GM12875 (cell line): ENCODE measurements at regions not wholly inside any gene's neighbourhood (a gene's known extent, or its start where the extent isn't known, plus 50 kb on each side); places are given as distances from the start of the nearest gene placed in this dataset.

Experiments
- H3K4me3 ChIP-seq: one replicate; pipeline ENCODE4 v1.5.1; 2011; ENCODE audit warnings: low read depth, low read length, control low read depth
- CTCF ChIP-seq: IDR thresholded peaks from 2 replicates; pipeline ENCODE4 v1.5.1; 2011; ENCODE audit warnings: low read depth, mild to moderate bottlenecking, control low read depth, inconsistent platforms, low read length, moderate library complexity, borderline replicate concordance; ENCODE audit not compliant: insufficient read depth

DNA sequence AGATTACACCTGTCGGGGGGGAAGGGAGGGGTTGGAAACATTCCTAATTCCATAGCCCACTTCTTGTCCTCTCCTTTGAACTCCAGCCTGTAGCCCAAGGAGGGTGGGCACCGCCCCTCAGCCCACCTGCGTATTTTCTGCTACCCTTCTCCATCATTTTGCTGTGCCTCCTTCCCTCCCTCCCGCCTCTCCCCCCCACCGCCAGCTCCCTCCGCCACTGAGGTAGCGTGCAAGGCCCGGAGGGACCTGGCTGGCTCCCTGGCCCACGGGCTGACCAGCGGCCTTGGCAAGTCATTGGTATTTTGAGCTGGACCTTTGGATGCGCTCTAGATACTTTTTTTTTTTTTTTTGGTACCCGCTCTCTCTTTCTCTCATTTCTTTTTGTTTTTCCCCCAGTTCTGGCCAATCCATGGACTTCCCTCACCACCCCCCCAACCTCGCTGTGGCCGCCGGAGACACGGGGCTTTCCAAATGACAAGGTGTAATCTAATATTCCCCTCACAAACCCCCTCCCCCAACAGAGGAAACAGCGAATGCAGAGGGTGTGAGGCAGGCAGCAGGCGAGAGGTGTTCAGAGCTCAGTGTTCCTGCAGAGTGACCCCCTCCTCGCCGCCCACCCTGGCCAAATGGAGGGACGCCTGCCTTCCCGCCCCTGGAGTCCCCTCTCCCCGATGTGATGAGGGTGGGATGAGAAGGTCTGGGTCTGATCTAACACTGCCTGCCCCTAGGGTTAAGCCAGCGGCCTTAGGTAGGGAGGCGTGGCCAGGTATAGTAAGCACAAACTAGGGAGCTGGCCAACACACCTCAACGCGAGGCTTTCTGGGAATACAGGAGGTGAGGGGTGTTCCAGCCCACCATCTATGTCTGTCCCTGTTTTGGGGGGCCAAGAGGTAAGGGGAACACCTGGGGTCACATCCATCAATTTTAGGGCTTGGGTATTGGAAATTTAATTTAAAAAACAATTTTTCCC is 89.2 kb downstream of the PTPRS start:
- no peak overlapping the region for H3K4me3 ChIP-seq
- TF ChIP-seq CTCF: no peak

DNA sequence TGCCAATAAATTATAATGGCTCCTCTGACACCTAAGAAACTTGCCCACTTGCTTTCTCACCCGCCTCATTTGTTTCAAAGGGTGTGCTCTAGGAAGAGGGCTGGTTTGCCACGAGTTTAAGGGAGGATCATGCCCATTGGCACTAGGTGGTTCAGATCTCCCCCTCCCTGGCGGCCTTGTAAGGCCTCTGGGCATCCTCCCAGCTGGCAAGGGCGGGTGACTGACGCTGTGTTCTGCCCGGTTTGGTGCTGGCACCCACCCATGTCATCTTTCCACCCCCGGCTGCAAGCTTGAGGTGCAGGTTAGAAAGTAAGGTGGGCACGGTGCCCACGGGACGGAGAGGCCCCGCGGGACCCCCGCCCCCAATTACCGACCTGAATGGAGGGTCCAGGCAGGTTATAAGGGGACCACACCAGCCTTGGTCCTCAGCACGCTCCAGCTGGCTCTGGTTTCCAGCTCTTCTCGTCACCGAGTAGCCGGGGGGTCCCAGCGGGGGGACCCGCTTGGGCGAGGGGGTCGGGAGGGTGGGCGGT is 90.4 kb downstream of the PTPRS start:
- no peak overlapping the region for H3K4me3 ChIP-seq
- no peak for TF ChIP-seq CTCF

DNA sequence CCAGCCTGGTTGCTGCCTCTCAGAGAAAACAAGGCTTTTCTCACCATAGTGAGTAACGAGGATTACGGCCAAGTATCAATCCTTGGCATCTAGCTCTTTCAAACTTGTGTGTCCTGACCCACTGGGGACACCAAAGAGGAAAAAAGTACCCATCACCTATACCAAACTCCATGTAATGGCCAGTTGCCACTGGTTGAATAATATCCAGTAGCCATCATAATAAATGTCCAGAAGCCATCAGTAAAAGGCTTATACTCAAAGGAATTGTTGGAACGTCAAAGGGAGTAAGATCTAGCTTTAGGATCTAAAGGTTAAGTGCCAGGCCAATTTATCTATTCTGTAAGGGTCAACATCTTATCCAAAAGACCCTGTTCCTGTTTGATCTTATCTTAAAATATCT is 91.1 kb downstream of the PTPRS start:
- no peak overlapping the region for H3K4me3 ChIP-seq
- TF ChIP-seq CTCF: no peak

DNA sequence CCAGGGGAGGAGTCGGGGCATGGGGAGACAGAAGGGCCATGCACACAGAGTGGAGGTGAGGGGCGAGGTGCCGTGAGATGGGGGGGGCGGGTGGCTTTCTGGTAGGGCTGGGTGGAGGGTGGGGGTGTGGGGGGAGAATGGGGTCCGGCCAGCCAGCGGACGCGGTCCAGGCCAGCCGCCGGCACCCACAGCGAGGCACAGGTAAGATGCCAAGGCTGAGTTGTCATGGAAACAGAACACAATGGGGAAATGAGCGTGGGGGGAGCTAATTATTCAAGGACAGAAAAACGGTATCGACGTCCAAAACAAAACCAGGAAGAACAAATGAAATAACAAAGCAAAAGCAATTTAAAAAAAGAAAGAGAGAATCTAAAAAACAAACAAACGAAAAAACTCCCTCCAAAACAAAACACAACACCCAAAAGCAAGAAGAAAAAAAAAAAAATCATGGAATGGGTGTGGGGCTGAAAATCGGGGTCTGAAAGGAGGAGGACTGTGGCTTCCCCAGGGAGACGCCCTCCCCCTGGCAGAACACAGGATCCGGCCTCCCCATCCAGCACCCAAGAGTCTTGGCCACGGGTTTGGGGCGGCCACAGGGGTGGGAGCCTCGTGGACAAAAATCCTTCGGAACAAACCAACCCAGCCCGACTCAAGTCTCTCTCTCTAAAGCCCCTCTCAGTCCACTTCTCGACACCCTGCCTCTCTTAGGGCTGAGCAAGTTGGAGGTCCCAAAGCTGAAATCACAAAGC is 92.5 kb downstream of the PTPRS start:
- H3K4me3 ChIP-seq: no peak overlapping the region
- no peak for TF ChIP-seq CTCF

DNA sequence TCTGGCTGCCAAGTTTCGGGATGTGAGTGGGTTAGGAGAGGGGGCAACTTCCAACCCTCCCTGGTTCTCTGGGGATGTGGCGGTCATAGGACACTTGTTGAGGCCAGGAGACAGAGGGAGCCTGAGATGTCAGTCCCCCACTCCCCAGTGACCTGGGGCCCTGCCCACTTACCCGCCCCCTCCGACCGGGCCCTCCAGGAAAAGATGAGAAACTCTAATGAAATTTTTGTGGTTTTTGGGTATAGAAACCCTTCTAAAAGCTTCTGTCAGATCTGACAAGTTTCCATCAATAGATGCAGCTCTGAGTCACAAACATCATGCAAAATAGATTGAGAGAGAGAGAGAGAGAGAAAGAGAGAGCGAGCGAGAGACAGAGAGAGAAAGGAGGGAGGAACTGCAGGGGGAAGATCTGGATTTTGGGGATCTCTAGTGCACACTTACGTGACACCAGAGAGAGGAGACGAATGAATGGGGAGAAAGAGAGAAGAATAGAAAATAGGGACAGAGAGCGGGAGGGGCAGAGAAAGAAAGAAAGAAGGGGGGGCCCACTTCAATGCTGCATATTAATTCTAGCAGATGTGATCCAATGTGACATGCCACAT is 94.0 kb downstream of the PTPRS start:
- H3K4me3 ChIP-seq: no peak overlapping the region
- TF ChIP-seq CTCF: no peak

GRCh38 chr19:5245631-5246553 is 94.7 kb downstream of the PTPRS start:
- TF ChIP-seq CTCF: no peak
- H3K4me3 ChIP-seq: no peak overlapping the region
